CD4-positive, alpha-beta memory T cell (primary cell): ENCODE measurements at regions not wholly inside any gene's neighbourhood (a gene's known extent, or its start where the extent isn't known, plus 50 kb on each side); places are given as distances from the start of the nearest gene placed in this dataset.
A peak's percentile ranks its signal among the peaks of the same experiment; 100 is the strongest.
"Not testable (repeated sequence)": the region's sequence is repeated elsewhere in the genome, so short reads cannot be mapped to it uniquely, and the experiment has no call there.

Experiments used
- CTCF ChIA-PET: fragments of 350-600 bp; sonication (Branson Sonifier 250); formaldehyde crosslinking; loops from one replicate; lab custom pipeline; 2021; ENCODE audit warnings: inconsistent platforms; ENCODE audit not compliant: partially characterized antibody; lab: Charles Lee
- POLR2A ChIA-PET: fragments of 350-600 bp; sonication (Branson Sonifier 250); formaldehyde crosslinking; loops from one replicate; lab custom pipeline; 2021; ENCODE audit not compliant: partially characterized antibody; lab: Charles Lee
- DNase-seq, 5 donors: peaks; one replicate each; pipeline versions ENCODE4 v3.0.0 to v3.0.0-alpha.2; 2020 to 2022; ENCODE audit warnings: mixed read lengths in 1 of 5
- H3K27ac ChIP-seq: one replicate; pipeline ENCODE4 v1.7.0; 2013; ENCODE audit warnings: low read depth, low read length
- H3K27me3 ChIP-seq: 2 replicates; pipeline ENCODE4 v1.7.0; 2013; ENCODE audit warnings: mild to moderate bottlenecking, low read length, moderate library complexity; ENCODE audit not compliant: insufficient read depth
- H3K36me3 ChIP-seq: 2 replicates; pipeline ENCODE4 v1.7.0; 2013; ENCODE audit warnings: mild to moderate bottlenecking, low read length, moderate library complexity; ENCODE audit not compliant: insufficient read depth
- H3K4me1 ChIP-seq: 2 replicates; pipeline ENCODE4 v1.7.0; 2013; ENCODE audit warnings: mild to moderate bottlenecking, low read length, moderate library complexity; ENCODE audit not compliant: insufficient read depth
- H3K4me3 ChIP-seq, 2 donors: one replicate each; pipeline ENCODE4 v1.7.0; 2013; ENCODE audit warnings: low read length in 2 of 2, mild to moderate bottlenecking in 1 of 2
- H3K9me3 ChIP-seq, 2 donors: one replicate each; pipeline ENCODE4 v1.7.0; 2013; ENCODE audit warnings: low read length in 2 of 2, control low read depth in 1 of 2; ENCODE audit not compliant: control insufficient read depth in 1 of 2
- H3K27ac Mint-ChIP-seq, 7 donors: one replicate each; pipeline ENCODE4 v1.8.0; 2020 to 2021; ENCODE audit warnings: mixed read lengths in 7 of 7, mild to moderate bottlenecking in 6 of 7, inconsistent platforms in 3 of 7, moderate library complexity in 3 of 7
- H3K27me3 Mint-ChIP-seq, 2 donors: one replicate each; pipeline ENCODE4 v1.8.0; 2020 to 2021; ENCODE audit warnings: mixed read lengths in 2 of 2
- H3K36me3 Mint-ChIP-seq, 2 donors: one replicate each; pipeline ENCODE4 v1.8.0; 2020 to 2021; ENCODE audit warnings: mixed read lengths in 2 of 2, inconsistent platforms in 1 of 2, mild to moderate bottlenecking in 1 of 2
- H3K4me1 Mint-ChIP-seq, 4 donors: one replicate each; pipeline ENCODE4 v1.8.0; 2020 to 2021; ENCODE audit warnings: mixed read lengths in 4 of 4, mild to moderate bottlenecking in 1 of 4
- H3K4me3 Mint-ChIP-seq, 8 donors: one replicate each; pipeline ENCODE4 v1.8.0; 2020 to 2021; ENCODE audit warnings: mixed read lengths in 8 of 8, mild to moderate bottlenecking in 7 of 8, moderate library complexity in 6 of 8, inconsistent platforms in 3 of 8
- H3K9me3 Mint-ChIP-seq, 8 donors: one replicate each; pipeline ENCODE4 v1.8.0; 2020 to 2021; ENCODE audit warnings: mixed read lengths in 8 of 8, mild to moderate bottlenecking in 5 of 8, inconsistent platforms in 3 of 8, moderate library complexity in 1 of 8
- intact Hi-C: fragments of 100-400 bp; cut with micrococcal nuclease; formaldehyde crosslinking; loops from one replicate; pipeline ENCODE4 v1.15.1; 2023

DNA sequence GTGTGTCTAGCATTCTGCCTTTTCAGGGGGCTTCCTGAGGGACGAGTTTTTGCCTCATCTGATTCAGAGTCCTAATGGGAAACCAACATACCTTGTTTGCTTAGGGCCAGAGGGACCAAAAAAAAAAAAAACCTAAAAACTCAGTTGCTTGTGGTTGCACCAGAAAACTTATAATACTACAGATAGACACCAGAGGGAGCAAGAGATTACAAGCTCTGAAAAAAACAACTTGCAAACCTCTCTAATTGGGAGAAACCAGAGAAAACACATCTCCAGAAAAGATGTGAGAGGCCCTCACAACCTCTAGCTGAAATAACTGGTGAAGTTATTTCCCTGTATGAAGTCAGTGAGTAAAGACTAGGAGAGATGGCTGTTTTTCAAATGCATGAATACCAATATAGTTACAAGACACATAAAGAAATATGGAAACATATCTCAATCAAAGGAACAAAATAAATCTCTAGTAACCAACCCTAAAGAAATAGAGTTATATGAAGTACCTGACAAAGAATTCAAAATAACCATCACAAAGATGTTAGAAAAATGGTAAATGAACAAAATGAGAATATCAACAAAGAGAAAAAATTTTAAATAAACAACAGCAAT, 233.7 kb upstream of the NFIA start:
- POLR2A ChIA-PET: no interaction called here
- Mint-ChIP-seq H3K27ac (no peak overlapping the region), H3K9me3 (peaks cover 0 to 21% (median 2%) of the 10 kb centered on the region in 8 donors), H3K36me3 (no peaks in the 10 kb centered on the region), H3K4me3 (no peak overlapping the region), H3K4me1 (no peaks in the 10 kb centered on the region), H3K27me3 (peaks cover 4% of the 10 kb centered on the region in 2 donors)
- peak in 2 of 5 donors; percentile 2 to 5 for DNase-seq
- Histone ChIP-seq H3K27me3 (no peaks in the 10 kb centered on the region), H3K27ac (no peak overlapping the region), H3K36me3 (no peaks in the 10 kb centered on the region), H3K4me1 (no peaks in the 10 kb centered on the region), H3K4me3 (no peak overlapping the region), H3K9me3 (no peaks in the 10 kb centered on the region)
- CTCF ChIA-PET: interaction anchor here (0.7 to 0.8 kb wide), 3 partner anchors 14 to 972 kb away, joined by 3 read pairs; no protein-coding TSS in a partner anchor
- intact Hi-C loops: loop anchor here (2.0 to 5.0 kb wide), 2 partner anchors 604 to 1004 kb away; no protein-coding TSS in a partner anchor

DNA sequence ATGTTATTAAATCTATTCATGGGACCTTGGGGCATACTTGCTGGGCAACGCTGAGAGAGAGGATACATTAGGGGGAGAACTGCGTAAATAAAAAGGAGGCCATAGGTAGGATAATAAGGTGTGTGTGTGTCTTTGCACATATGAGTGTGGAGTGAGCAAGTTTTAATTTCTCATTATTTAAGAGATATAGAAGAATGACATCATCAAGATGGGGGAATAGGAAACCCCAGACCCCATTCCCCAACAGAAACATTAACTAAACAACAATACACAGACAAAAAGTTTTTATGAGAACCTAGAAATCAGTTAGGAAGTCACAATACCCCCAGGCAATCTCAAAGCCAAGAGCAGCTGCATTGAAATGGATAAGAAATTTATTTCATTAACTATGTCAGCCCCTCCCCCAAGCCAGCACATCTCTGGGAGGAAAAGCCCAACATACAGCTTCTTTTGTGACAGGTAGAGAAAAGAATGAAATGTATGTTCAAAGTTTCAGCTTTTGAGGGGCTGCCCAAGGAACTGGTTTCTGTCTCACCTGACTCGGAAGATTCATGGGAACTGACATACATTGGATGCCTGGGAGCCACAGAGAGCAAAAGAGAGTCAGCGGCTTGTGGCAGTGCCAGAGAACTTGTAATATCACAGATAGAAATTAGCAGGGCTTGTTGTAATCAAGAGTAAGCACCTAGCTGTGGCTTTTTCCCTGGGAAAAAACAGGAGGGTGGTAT, 234.3 kb upstream of the NFIA start:
- Mint-ChIP-seq H3K27me3 (peaks cover 4% of the 10 kb centered on the region in 2 donors), H3K9me3 (peaks cover 0 to 21% (median 2%) of the 10 kb centered on the region in 8 donors), H3K4me3 (peak overlapping the region in 1 of 8 donors; percentile 55), H3K27ac (no peak overlapping the region), H3K36me3 (no peaks in the 10 kb centered on the region), H3K4me1 (no peaks in the 10 kb centered on the region)
- H3K27ac ChIP-seq: no peak overlapping the region
- intact Hi-C loops: loop anchor here (2.0 to 5.0 kb wide), 2 partner anchors 605 to 1004 kb away; no protein-coding TSS in a partner anchor
- H3K4me3 ChIP-seq: no peak overlapping the region
- H3K9me3 ChIP-seq: no peaks in the 10 kb centered on the region
- no peaks in the 10 kb centered on the region for H3K27me3 ChIP-seq
- ChIA-PET POLR2A (no interaction called here), CTCF (interaction anchor here (0.7 to 0.8 kb wide), 2 partner anchors 13 to 15 kb away, joined by 3 read pairs; no protein-coding TSS in a partner anchor)
- DNase-seq: no peak
- no peaks in the 10 kb centered on the region for H3K4me1 ChIP-seq
- no peaks in the 10 kb centered on the region for H3K36me3 ChIP-seq

DNA sequence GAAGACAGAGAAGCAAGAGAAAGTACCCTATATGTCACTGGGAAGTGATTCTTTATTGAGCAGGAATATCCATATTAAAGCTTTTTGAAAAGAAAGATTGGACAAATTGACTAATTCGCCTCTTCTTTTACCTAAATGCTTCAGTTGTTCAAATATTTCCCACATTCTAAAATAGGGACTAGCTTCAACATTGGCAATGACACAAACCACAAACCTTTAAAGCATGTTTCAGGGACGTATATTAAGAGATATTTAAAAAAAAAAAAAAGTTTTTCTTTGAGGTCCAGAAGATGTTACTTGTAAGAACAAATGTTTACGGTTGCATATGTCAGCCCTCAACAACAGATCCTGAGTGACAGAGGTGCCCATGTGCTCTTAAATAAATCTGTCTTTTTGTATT, 235.0 kb upstream of the NFIA start:
- CTCF ChIA-PET: interaction anchor here (0.7 to 1.6 kb wide), 2 partner anchors 203 to 741 kb away, joined by 3 read pairs; no protein-coding TSS in a partner anchor
- POLR2A ChIA-PET: no interaction called here
- Histone ChIP-seq H3K27ac (no peak overlapping the region), H3K4me3 (no peak overlapping the region), H3K36me3 (no peaks in the 10 kb centered on the region), H3K27me3 (no peaks in the 10 kb centered on the region), H3K4me1 (no peaks in the 10 kb centered on the region), H3K9me3 (no peaks in the 10 kb centered on the region)
- H3K36me3 Mint-ChIP-seq: no peaks in the 10 kb centered on the region
- no peak overlapping the region for H3K4me3 Mint-ChIP-seq
- H3K9me3 Mint-ChIP-seq: peaks cover 0 to 21% (median 2%) of the 10 kb centered on the region in 8 donors
- no peak for DNase-seq
- H3K4me1 Mint-ChIP-seq: no peaks in the 10 kb centered on the region
- no peak overlapping the region for H3K27ac Mint-ChIP-seq
- intact Hi-C loops: loop anchor here (5.0 kb wide), 1 partner anchor 1005 kb away; no protein-coding TSS in a partner anchor
- peaks cover 4% of the 10 kb centered on the region in 2 donors for H3K27me3 Mint-ChIP-seq

DNA sequence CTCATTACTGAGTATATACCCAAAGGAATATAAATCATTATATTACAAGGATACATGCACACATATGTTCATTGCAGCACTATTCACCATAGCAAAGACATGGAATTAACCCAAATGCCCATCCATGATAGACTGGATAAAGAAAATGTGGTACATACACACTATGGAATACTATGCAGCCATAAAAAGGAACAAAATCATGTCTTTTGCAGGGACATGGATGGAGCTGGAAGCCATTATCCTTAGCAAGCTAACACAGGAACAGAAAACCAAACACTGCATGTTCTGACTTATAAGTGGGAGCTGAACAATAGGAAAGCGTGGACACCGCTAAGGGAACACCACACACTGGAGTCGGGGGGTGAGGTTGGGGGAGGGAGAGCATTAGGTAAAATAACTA, 236.7 kb upstream of the NFIA start:
- H3K9me3 ChIP-seq, H3K27me3 Mint-ChIP-seq, H3K36me3 Mint-ChIP-seq, H3K27ac ChIP-seq, POLR2A ChIA-PET, H3K27ac Mint-ChIP-seq, H3K4me1 Mint-ChIP-seq, H3K4me3 ChIP-seq, H3K36me3 ChIP-seq, DNase-seq, H3K4me3 Mint-ChIP-seq, H3K27me3 ChIP-seq, H3K4me1 ChIP-seq: not testable (repeated sequence)
- intact Hi-C loops: loop anchor here (5.0 kb wide), 1 partner anchor 1007 kb away; no protein-coding TSS in a partner anchor
- peaks cover 0 to 21% (median 2%) of the 10 kb centered on the region in 8 donors for H3K9me3 Mint-ChIP-seq
- CTCF ChIA-PET: interaction anchor here (1.6 kb wide), 1 partner anchor 742 kb away, joined by 3 read pairs; no protein-coding TSS in a partner anchor

DNA sequence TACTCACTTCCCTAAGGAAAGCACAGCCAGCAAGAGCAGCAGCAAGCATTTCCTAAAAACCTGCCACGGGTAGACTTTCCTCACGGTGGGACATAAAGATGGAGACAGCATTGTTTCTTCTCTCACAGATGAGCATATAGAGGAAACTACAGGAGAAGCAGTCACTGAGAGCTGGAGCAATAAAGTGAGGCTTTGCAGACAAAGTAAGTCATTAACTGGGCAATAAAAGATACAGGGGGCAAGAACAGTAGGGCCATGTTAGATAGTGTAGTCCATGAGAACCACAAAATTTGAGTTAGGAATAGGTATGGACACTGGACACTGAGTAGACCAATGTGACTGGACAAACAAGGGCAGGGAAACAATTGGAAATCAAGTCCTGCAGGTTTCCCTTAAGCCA, 240.1 kb upstream of the NFIA start:
- H3K36me3 ChIP-seq: no peaks in the 10 kb centered on the region
- Mint-ChIP-seq H3K27ac (no peak overlapping the region), H3K27me3 (peaks cover 7% of the 10 kb centered on the region in 2 donors), H3K4me3 (no peak overlapping the region), H3K36me3 (no peaks in the 10 kb centered on the region), H3K4me1 (no peaks in the 10 kb centered on the region), H3K9me3 (peaks cover 0 to 8% (median 0%) of the 10 kb centered on the region in 8 donors)
- DNase-seq: no peak
- no peaks in the 10 kb centered on the region for H3K27me3 ChIP-seq
- H3K9me3 ChIP-seq: no peaks in the 10 kb centered on the region
- H3K4me1 ChIP-seq: no peaks in the 10 kb centered on the region
- ChIA-PET CTCF (no interaction called here), POLR2A (no interaction called here)
- H3K27ac ChIP-seq: no peak overlapping the region
- intact Hi-C loops: no loop called here
- no peak overlapping the region for H3K4me3 ChIP-seq

DNA sequence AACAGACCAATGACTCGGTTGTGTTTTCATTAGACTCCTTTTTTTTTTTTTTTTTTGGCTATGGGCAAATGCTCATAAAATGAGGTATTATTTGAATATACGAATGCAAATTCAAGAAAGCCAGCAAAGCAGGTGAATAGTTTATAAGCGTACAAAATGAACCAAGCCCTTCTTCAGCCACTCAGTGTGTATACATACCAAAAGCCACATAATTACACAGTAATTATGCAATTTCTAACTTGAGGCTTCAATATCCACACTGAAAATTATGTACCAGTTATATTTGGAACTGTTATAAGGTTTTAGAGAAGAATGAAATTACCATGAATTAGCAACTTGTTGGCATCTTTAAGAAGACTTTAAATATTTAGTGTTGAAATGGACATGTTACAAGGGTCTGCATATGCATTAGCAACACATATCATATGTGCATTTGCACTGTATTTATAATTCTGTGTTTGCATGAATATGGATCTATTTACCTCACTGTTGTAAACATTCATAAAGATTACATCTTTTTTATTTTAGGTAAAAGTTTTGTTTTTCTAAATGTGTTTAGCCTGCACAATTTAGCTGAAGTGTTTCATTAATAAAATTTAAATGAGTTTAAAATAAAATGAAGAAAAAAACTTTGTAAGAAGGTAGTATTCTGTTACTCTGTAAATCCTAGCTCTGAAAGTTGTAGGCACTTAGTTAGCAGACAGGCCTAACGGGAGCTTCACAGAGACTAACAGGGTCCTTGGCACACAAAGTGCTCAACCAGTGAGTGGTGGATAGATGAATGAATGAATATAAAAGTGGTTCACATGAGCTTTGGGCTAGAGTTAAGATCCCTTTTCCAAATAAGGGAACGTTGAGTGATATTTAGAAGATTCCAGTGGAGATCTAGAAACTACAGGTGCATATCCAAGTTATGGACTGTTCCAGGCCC, 241.0 kb upstream of the NFIA start:
- Histone ChIP-seq H3K9me3 (no peaks in the 10 kb centered on the region), H3K4me3 (no peak overlapping the region), H3K36me3 (no peaks in the 10 kb centered on the region), H3K27ac (no peak overlapping the region), H3K4me1 (no peaks in the 10 kb centered on the region), H3K27me3 (no peaks in the 10 kb centered on the region)
- Mint-ChIP-seq H3K36me3 (no peaks in the 10 kb centered on the region), H3K27me3 (peaks cover 7 to 8% of the 10 kb centered on the region in 2 donors), H3K9me3 (peaks cover 0 to 8% (median 0%) of the 10 kb centered on the region in 8 donors), H3K27ac (no peak overlapping the region), H3K4me1 (no peaks in the 10 kb centered on the region), H3K4me3 (no peak overlapping the region)
- CTCF ChIA-PET: no interaction called here
- POLR2A ChIA-PET: no interaction called here
- no peak for DNase-seq
- intact Hi-C loops: no loop called here
